D341Med (cell line): ENCODE measurements at regions not wholly inside any gene's neighbourhood (a gene's known extent, or its start where the extent isn't known, plus 50 kb on each side); places are given as distances from the start of the nearest gene placed in this dataset.
"Not testable (repeated sequence)": the region's sequence is repeated elsewhere in the genome, so short reads cannot be mapped to it uniquely, and the experiment has no call there.

Source experiments
- DNase-seq: peaks from one replicate; pipeline ENCODE4 v3.0.0; 2012; ENCODE audit warnings: low spot score

GRCh38 chr5:82952326-82952725, 124.9 kb downstream of the TMEM167A start:
- DNase-seq: peak; percentile 17

DNA sequence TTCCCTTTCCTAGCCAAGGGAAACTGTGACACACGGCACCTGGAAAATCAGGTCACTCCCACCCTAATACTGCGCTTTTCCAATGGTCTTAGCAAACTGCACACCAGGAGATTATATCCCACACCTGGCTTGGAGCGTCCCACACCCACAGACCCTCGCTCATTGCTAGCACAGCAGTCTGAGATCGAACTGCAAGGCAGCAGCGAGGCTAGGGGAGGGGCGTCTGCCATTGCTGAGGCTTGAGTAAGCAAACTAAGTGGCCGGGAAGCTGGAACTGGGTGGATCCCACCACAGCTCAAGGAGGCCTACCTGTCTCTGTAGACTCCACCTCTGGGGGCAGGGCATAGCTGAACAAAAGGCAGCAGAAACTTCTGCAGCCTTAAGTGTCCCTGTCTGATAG, 132.9 kb downstream of the TMEM167A start:
- not testable (repeated sequence) for DNase-seq

DNA sequence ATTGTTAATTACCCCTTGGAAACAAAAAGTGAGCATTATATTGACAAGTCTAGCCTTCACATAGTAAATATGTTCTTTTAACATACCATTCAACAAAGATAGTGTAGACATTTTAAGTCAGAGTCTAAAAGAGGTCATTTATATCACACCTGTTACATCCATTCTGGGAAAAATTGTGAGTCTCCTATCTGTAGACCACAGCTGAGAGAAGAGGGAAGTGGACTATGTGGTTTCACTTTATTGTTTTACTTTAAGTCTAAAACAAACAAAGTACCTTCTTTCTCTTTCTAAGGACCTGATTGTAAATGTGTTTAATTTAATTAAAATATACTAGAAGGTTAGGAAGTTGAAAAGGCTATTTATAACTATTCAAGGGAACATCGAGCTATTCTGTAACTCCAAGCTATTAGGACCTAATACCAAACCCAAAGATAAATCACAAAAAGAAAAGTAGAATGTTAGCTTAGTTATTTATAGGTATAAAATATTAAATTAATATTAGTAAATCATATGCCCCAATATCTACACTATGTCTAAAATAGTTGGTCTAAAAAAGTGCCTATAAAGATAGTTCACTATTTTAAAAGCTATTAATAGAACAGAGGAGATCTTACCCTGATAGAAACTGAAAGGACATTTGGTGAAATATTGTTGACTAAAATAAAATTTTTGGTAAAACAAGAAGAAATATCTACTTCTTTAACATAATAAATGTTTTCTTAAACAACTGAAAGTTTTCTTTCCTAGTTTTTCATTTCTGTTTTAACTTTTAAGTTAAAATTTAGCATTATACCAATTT, 134.9 kb downstream of the TMEM167A start:
- no peak for DNase-seq

GRCh38 chr5:82938901-82939725, 138.1 kb downstream of the TMEM167A start:
- DNase-seq: no peak

DNA sequence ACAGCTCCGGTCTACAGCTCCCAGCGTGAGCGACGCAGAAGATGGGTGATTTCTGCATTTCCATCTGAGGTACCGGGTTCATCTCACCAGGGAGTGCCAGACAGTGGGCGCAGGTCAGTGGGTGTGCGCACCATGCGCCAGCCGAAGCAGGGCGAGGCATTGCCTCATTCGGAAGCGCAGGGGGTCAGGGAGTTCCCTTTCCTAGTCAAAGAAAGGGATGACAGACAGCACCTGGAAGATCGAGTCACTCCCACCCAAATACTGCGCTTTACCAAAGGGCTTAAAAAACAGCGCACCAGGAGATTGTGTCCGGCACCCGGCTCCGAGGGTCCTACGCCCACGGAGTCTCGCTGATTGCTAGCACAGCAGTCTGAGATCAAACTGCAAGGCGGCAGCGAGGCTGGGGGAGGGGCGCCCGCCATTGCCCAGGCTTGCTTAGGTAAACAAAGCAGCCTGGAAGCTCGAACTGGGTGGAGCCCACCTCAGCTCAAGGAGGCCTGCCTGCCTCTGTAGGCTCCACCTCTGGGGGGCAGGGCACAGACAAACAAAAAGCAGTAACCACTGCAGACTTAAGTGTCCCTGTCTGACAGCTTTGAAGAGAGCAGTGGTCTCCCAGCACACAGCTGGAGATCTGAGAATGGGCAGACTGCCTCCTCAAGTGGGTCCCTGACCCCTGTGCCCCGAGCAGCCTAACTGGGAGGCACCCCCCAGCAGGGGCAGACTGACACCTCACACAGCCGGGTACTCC, 144.5 kb downstream of the TMEM167A start:
- not testable (repeated sequence) for DNase-seq

DNA sequence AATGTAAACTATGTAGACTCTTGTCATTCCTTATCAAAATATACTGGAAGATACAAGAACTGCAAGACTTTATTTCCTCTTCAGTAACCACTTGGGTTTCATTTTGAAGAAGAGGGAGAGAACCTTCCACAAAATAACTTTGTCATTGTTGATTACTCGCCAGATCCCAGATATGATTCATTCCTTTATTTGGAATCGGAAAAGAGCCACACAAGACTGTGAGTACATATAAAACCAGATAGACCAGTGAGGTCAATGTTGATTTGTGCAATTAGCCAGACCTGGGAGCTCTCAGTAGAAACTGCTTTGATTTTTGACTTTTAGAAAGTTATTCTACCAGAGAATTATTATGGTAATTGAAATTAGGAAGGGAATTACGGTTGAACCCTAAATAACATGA, 146.1 kb downstream of the TMEM167A start:
- DNase-seq: no peak

GRCh38 chr5:82925061-82925411, 152.2 kb downstream of the TMEM167A start:
- no peak for DNase-seq

DNA sequence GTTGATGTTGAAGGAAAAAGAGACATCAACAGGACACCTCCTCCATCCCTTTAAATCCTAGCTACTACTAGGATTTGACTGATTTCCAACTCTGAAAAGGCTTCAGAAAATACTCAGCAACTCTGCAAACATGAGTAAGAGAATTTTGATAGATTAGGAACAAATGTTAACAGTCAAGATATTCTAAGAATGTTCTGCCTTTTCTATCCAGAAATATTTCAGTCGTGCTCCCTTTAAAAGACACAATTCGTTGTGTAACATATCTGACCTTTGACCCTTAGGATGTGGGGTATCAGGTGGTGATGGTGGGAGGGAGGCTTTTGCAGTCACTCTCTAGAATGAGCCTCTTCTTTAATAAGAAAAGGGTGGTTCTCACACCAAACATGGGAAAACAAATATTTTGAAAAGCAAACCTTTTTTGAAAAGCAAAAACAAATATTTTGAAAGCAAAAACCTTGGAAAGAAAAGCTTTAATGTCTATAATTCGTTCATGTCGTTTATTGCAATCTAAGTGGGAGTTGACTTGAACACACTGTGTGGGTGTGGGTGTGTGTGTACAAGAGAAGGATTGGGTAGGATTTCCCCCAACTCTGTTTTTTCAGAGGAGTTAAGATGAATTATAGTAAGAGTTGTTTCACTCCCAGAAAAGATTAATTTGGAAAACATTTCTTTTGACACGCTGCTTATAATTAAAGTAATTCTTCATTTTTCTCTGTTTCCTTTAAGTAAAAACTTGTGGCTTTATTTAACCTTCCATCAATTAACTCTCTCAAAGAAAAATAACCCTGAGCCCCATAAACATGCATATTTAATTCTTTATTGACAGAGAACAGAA, 152.8 kb downstream of the TMEM167A start:
- no peak for DNase-seq

DNA sequence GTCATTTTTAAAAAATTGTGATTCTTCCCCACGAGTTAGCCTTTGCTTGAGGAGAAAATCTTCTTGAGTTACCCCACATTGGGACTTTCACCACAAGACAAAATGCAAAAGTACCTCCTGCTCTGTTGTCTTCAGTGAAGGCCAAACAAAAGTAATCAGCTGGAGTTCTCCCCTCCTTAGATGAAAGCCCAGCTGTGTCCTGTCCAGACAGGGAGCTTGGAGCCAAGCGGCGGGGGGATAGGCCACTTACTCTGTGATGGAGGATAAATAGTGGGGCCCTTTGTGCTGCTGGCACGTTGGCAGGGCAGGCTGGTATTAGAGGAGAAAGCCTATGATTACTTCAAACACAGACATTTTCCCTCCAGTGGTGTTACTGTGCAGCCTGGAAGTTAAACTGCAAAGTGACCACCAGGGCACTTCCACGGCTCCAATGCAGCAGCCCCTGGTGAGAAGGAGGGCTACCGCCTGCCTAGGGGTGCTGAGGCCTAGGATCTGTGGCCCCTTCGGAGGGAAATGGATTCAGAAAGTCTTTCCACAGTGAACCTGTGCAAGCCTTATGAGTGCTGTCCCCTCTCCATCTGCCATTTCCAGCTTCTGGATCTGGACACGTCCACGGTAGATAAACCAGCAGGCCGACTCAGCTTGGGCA, 155.0 kb downstream of the TMEM167A start:
- no peak for DNase-seq

DNA sequence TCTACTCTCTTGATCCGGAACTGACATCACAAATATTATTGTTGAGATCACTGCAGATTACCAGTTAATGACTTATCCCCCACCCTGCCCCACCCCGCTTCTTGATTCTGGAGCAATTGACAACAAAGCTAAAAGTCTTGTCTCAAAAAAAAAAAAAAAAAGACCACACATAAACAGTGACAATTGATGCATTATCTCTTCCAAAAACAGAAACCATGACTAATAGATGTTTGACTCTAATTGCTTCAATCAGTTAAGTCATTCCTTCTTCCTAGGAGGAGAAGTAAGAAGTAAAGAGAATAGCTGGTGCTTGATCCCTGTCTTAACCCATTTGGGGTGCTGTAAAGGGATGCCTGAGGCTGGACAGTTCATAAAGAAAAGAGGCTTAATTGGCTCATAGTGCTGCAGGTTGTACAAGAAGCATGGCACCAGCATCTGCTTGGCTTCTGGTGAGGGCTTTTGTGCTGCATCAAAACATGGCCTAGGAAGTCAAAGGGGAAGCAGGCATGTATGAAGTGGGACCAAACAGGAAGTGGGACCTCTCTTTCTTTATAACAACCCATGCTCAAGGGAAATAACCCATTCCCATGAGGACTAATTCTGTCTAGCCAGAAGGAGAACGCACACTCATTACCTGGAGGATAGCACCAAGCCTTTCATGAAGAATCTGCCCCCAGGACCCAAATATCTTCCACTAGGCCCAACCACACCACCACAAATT, 158.7 kb downstream of the TMEM167A start:
- DNase-seq: no peak

- DNase-seq: no peak
Measured at GRCh38 chr5:82917584-82917983, 159.6 kb downstream of the TMEM167A start.

DNA sequence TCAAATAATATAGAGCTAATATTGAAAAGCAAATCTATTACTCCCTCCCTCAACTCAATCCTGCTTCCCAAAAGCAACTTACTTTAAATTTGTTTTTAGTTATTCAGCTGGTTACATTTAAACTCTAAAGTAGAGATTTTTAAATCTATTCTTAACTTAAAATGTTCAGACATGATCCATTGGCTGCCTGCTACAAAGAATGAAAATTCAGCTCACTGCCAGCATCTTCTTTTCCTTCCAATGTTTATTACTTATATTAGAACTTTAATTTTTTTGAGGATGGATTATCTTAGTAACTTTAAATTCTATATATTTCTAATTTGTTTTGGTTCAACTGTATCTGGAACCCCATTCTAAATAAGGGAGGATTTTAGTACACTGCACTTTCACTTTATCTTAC, 163.2 kb downstream of the TMEM167A start:
- DNase-seq: no peak

DNA sequence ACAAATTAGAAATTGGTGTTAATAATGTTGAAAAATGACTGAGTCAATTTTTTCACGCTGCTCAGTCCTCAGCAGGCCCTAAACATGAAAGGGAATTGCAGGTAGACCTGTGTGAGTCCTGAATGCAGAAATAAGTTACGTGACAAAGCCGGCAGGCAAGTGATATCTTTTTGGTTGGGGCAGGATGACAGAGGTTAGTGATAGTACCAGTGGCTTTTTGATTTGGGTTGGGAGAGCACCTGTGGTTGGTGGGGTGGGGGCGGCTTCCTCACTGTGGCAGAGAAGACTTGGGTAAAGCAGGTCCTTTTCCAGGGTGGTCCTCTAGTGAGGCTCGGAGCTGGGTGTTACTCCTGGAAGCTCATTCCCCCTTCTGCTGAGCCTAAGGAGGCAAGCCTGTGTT, 164.7 kb downstream of the TMEM167A start:
- no peak for DNase-seq

DNA sequence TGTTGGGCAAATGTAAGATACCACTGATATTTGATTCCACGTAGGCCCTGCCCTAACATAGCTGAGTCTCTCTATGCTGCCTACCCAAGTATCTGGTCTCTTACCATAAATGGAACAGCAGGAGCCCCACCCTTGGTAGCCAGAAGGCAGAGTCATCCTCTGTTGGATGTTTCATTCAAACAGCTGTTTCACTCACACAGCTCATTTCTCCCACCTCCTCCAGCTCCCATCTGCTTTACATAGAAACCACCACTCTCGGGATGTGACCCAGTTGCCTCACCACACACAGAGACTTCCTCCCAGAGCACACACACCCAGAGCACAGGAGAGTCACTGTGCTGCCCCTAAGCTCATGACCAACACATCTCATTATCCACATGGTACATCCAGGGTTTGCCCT, 165.3 kb downstream of the TMEM167A start:
- DNase-seq: no peak

DNA sequence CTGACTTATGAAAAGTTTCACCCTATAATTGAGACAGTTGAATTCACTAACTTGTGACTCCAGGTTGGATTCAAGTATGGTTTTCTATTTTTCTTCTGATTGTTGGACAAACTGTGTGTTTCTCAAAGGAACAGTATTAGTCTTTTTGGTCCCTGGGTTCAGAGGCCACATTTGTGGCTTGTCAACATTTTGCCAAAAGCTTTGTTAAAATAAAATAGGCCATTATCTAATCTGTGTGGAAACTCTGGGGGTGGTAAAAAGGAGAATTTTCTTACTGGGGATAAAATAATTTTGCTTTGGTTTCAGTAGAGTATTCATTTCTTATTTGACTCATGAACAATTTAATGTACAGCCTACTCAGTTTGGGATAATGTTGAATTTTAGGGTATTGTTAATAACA, 166.3 kb downstream of the TMEM167A start:
- DNase-seq: no peak

DNA sequence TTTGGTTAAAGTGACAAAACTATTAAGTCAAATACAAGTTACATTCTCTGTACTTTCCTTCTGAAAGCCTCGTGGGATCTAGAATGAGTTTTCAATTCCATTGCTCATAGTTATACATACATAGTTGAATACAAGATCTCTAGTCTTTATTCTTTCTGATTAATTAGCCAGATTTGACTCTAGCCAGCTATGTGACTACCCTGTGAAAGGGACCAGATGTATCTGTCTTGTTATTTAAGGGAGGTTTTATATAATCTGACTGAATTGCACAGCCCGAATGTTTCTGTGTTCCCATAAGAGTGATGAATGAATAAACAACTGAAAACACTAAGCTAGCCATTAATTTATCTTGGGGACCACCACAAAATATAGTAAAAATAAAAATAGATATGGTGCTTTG, 166.7 kb downstream of the TMEM167A start:
- DNase-seq: no peak

- no peak for DNase-seq
Measured at GRCh38 chr5:82909771-82910170, 167.4 kb downstream of the TMEM167A start.

GRCh38 chr5:82905986-82906385, 171.2 kb downstream of the TMEM167A start:
- DNase-seq: no peak

DNA sequence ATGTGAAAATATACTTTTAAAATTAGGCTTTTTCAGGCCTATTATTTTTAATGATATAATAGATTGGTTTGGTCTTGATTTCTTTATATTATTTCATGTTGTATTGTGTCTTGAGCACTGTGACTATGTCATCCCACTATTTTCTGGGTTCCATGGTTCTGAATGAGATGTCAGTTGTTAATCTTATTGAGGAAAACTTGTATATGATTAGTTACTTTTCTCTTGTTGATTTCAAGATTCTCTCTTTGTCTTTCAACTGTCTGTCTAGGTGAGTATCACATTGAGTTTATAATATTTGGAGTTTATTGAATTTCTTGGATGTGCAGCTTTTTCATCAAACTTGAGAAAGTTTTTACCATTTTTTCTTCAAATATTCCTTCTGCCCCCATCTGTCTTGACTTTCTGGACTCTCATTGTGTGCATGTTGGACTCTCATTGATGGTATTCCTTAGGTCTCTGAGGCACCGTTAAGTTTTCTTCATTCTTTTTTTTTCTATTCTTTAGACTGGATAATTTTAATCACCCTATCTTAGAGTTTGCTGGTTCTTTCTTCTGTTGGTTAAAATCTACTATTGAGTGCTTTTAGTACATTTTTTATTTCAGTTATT, 175.8 kb downstream of the TMEM167A start:
- DNase-seq: no peak

- DNase-seq: peak; percentile 68
Measured at GRCh38 chr5:82894716-82895115, 182.5 kb downstream of the TMEM167A start.
